Liver (tissue), 8 donors: ENCODE measurements at regions not wholly inside any gene's neighbourhood (a gene's known extent, or its start where the extent isn't known, plus 50 kb on each side); places are given as distances from the start of the nearest gene placed in this dataset.

Experiments used
- DNase-seq: peaks from one replicate; pipeline ENCODE4 v3.0.0-alpha.2; 2017; ENCODE audit warnings: low spot score
- H3K27ac ChIP-seq, 2 donors: one replicate each; pipeline ENCODE4 v1.7.0; 2013; ENCODE audit warnings: inconsistent platforms in 2 of 2, low read length in 2 of 2, control low read depth in 1 of 2, low read depth in 1 of 2, mild to moderate bottlenecking in 1 of 2
- H3K27me3 ChIP-seq, 4 donors: one replicate each; pipeline versions ENCODE4 v1.6.1 to v1.7.0; 2013; ENCODE audit warnings: low read length in 3 of 4, inconsistent platforms in 1 of 4, mild to moderate bottlenecking in 1 of 4, moderate library complexity in 1 of 4; ENCODE audit not compliant: control insufficient read depth in 4 of 4, insufficient read depth in 4 of 4
- H3K36me3 ChIP-seq, 4 donors: one replicate each; pipeline versions ENCODE4 v1.6.1 to v1.7.0; 2013; ENCODE audit warnings: low read length in 3 of 4, mild to moderate bottlenecking in 3 of 4, low read depth in 1 of 4, moderate library complexity in 1 of 4; ENCODE audit not compliant: control insufficient read depth in 4 of 4, insufficient read depth in 3 of 4
- H3K4me1 ChIP-seq, 4 donors: one replicate each; pipeline versions ENCODE4 v1.6.1 to v1.7.0; 2013; ENCODE audit warnings: low read length in 3 of 4, mild to moderate bottlenecking in 3 of 4, moderate library complexity in 1 of 4; ENCODE audit not compliant: control insufficient read depth in 4 of 4, insufficient read depth in 4 of 4
- H3K4me3 ChIP-seq, 3 donors: one replicate each; pipeline versions ENCODE4 v1.6.1 to v1.7.0; 2013; ENCODE audit warnings: low read length in 3 of 3, control low read depth in 1 of 3, low read depth in 1 of 3, mild to moderate bottlenecking in 1 of 3
- H3K9ac ChIP-seq, 2 donors: one replicate each; pipeline ENCODE4 v1.7.0; 2013; ENCODE audit warnings: low read length in 2 of 2, mild to moderate bottlenecking in 2 of 2, moderate library complexity in 2 of 2, control low read depth in 1 of 2, low read depth in 1 of 2
- H3K9me3 ChIP-seq, 4 donors: one replicate each; pipeline versions ENCODE4 v1.6.1 to v1.7.0; 2013; ENCODE audit warnings: low read length in 3 of 4; ENCODE audit not compliant: control insufficient read depth in 4 of 4
- ATF3 ChIP-seq: IDR thresholded peaks from 2 replicates; pipeline ENCODE4 v1.6.1; 2016; ENCODE audit warnings: antibody characterized with exemption
- CTCF ChIP-seq: fragments of 150-350 bp; IDR thresholded peaks from 2 replicates; pipeline ENCODE4 v1.5.1; 2017; ENCODE audit warnings: improper control_type of control experiment, low read depth, low read length; ENCODE audit not compliant: missing input control
- EGR1 ChIP-seq, 2 donors: IDR thresholded peaks; 2 replicates each; pipeline ENCODE4 v1.6.1; 2016 to 2018; ENCODE audit warnings: antibody characterized with exemption in 2 of 2, low read depth in 2 of 2
- FOXA1 ChIP-seq: IDR thresholded peaks from 2 replicates; pipeline ENCODE4 v1.6.1; 2016; ENCODE audit warnings: antibody characterized with exemption
- FOXA2 ChIP-seq: IDR thresholded peaks from 2 replicates; pipeline ENCODE4 v1.6.1; 2016; ENCODE audit warnings: antibody characterized with exemption
- GABPA ChIP-seq, 2 donors: IDR thresholded peaks in 1 of 2; conservative IDR thresholded peaks in 1 of 2; 2 replicates each; pipeline ENCODE4 v1.6.1; 2016; ENCODE audit warnings: antibody characterized with exemption in 2 of 2, mild to moderate bottlenecking in 1 of 2, moderate library complexity in 1 of 2
- HNF4G ChIP-seq: IDR thresholded peaks from 2 replicates; pipeline ENCODE4 v1.6.1; 2016; ENCODE audit warnings: antibody characterized with exemption
- JUND ChIP-seq, 2 donors: IDR thresholded peaks; 2 replicates each; pipeline ENCODE4 v1.6.1; 2016; ENCODE audit warnings: antibody characterized with exemption in 2 of 2
- MAX ChIP-seq: IDR thresholded peaks from 2 replicates; pipeline ENCODE4 v1.6.1; 2016; ENCODE audit warnings: antibody characterized with exemption
- NR2F2 ChIP-seq: IDR thresholded peaks from 2 replicates; pipeline ENCODE4 v1.6.1; 2016; ENCODE audit warnings: antibody characterized with exemption
- RAD21 ChIP-seq, 2 donors: IDR thresholded peaks; 2 replicates each; pipeline ENCODE4 v1.6.1; 2016; ENCODE audit warnings: antibody characterized with exemption in 2 of 2, mild to moderate bottlenecking in 2 of 2
- REST ChIP-seq: IDR thresholded peaks from 2 replicates; pipeline ENCODE4 v1.6.1; 2016; ENCODE audit warnings: antibody characterized with exemption, mild to moderate bottlenecking
- RXRA ChIP-seq, 2 donors: IDR thresholded peaks; 2 replicates each; pipeline ENCODE4 v1.6.1; 2017 to 2018; ENCODE audit warnings: antibody characterized with exemption in 2 of 2, mild to moderate bottlenecking in 1 of 2
- TAF1 ChIP-seq: conservative IDR thresholded peaks from 2 replicates; pipeline ENCODE4 v1.6.1; 2016; ENCODE audit warnings: antibody characterized with exemption, mild to moderate bottlenecking
- YY1 ChIP-seq: IDR thresholded peaks from 2 replicates; pipeline ENCODE4 v1.6.1; 2016; ENCODE audit warnings: antibody characterized with exemption, mild to moderate bottlenecking
- ZBTB33 ChIP-seq: IDR thresholded peaks from 2 replicates; pipeline ENCODE4 v1.6.1; 2016; ENCODE audit warnings: antibody characterized with exemption
- WGBS: extraction: QIAGEN DNeasy Blood & Tissue Kit; methylation state at CpG from one replicate; pipeline ENCODE4 v1.1.7; 2013; 5-methylcytosine and 5-hydroxymethylcytosine counted together
- donor health status: healthy.
- donor health status: healthy.
- donor health status: healthy.
- donor health status: healthy.
- donor health status: healthy.

GRCh38 chr4:145307120-145307519, 126.7 kb upstream of the OTUD4 start:
- Histone ChIP-seq H3K9ac (no peak overlapping the region), H3K4me1 (no peaks in the 10 kb centered on the region), H3K27ac (no peak overlapping the region), H3K9me3 (peaks cover 0 to 3% (median 0%) of the 10 kb centered on the region in 4 donors), H3K4me3 (no peak overlapping the region), H3K36me3 (no peaks in the 10 kb centered on the region), H3K27me3 (no peaks in the 10 kb centered on the region)
- no peak for TF ChIP-seq ZBTB33
- TF ChIP-seq JUND (IDR thresholded peaks at IDR 0.05) = no peak
- no peak for TF ChIP-seq NR2F2
- TF ChIP-seq MAX = no peak
- TF ChIP-seq RXRA (IDR thresholded peaks at IDR 0.05) = no peak
- no peak for TF ChIP-seq YY1
- TF ChIP-seq CTCF = no peak
- TF ChIP-seq FOXA2 = no peak
- TF ChIP-seq EGR1 (IDR thresholded peaks at IDR 0.05; ENCODE audit: low read depth in 2 of 2) = no peak
- TF ChIP-seq FOXA1 = no peak
- WGBS = 57% methylated on average over 1 of the region's 1 CpG
- no peak for DNase-seq

GRCh38 chr4:145302725-145303124, 122.3 kb upstream of the OTUD4 start:
- peaks cover 0 to 3% (median 0%) of the 10 kb centered on the region in 4 donors for H3K9me3 ChIP-seq
- no peak for DNase-seq
- WGBS = 86% methylated on average over 3 of the region's 3 CpGs

GRCh38 chr4:145301386-145302080, 121.1 kb upstream of the OTUD4 start:
- over 99% methylated on average over 4 of the region's 4 CpGs for WGBS
- Histone ChIP-seq H3K9me3 (peaks cover 0 to 3% (median 0%) of the 10 kb centered on the region in 4 donors), H3K27ac (no peak overlapping the region), H3K4me3 (no peak overlapping the region), H3K9ac (no peak overlapping the region), H3K36me3 (no peaks in the 10 kb centered on the region), H3K4me1 (no peaks in the 10 kb centered on the region), H3K27me3 (no peaks in the 10 kb centered on the region)
- TF ChIP-seq YY1 (no peak), RAD21 (IDR thresholded peaks at IDR 0.05) (no peak), NR2F2 (no peak), ATF3 (no peak), ZBTB33 (no peak), REST (no peak), FOXA1 (no peak), HNF4G (no peak), GABPA (IDR thresholded peaks at IDR 0.05 in 1 of 2, conservative IDR thresholded peaks at IDR 0.05 in 1 of 2) (no peak)
- DNase-seq = no peak

More at GRCh38 chr4:145302725-145303124, 122.3 kb upstream of the OTUD4 start:
- no peak overlapping the region for H3K4me3 ChIP-seq
- H3K27ac ChIP-seq = no peak overlapping the region
- H3K36me3 ChIP-seq = no peaks in the 10 kb centered on the region
- H3K9ac ChIP-seq = no peak overlapping the region
- H3K27me3 ChIP-seq = no peaks in the 10 kb centered on the region
- no peaks in the 10 kb centered on the region for H3K4me1 ChIP-seq
- TF ChIP-seq TAF1 = no peak
